Smooth muscle cell (in vitro differentiated cells): ENCODE measurements at regions not wholly inside any gene's neighbourhood (a gene's known extent, or its start where the extent isn't known, plus 50 kb on each side); places are given as distances from the start of the nearest gene placed in this dataset.

Source experiments
- DNase-seq: peaks from one replicate; lab custom pipeline; 2025; ENCODE audit not compliant: unreplicated experiment; lab: John Stamatoyannopoulos, UW
- H2AFZ ChIP-seq: fragments of 200-600 bp; sonication (generic); 2 replicates; pipeline ENCODE4 v1.6.0; 2016; ENCODE audit warnings: antibody characterized with exemption, low read depth, mild to moderate bottlenecking
- H3F3A ChIP-seq: fragments of 200-600 bp; sonication (generic); 2 replicates; pipeline ENCODE4 v1.6.0; 2017; ENCODE audit warnings: antibody characterized with exemption, low read depth
- H3K27ac ChIP-seq: fragments of 200-600 bp; sonication (generic); 2 replicates; pipeline ENCODE4 v1.5.1; 2016; ENCODE audit warnings: low read depth, mild to moderate bottlenecking
- H3K27me3 ChIP-seq: fragments of 200-600 bp; sonication (generic); 2 replicates; pipeline ENCODE4 v1.6.1; 2016; ENCODE audit warnings: low read depth, mild to moderate bottlenecking
- H3K36me3 ChIP-seq: fragments of 200-600 bp; sonication (generic); 2 replicates; pipeline ENCODE4 v1.5.1; 2016; ENCODE audit warnings: low read depth
- H3K4me1 ChIP-seq: fragments of 200-600 bp; sonication (generic); 2 replicates; pipeline ENCODE4 v1.5.1; 2016; ENCODE audit warnings: low read depth
- H3K4me2 ChIP-seq: fragments of 200-600 bp; sonication (generic); 2 replicates; pipeline ENCODE4 v1.6.0; 2016; ENCODE audit warnings: mild to moderate bottlenecking
- H3K4me3 ChIP-seq: fragments of 200-600 bp; sonication (generic); 2 replicates; pipeline ENCODE4 v1.5.1; 2016; ENCODE audit warnings: mild to moderate bottlenecking
- H3K79me2 ChIP-seq: fragments of 200-600 bp; sonication (generic); 2 replicates; pipeline ENCODE4 v1.6.0; 2016; ENCODE audit warnings: low read depth, mild to moderate bottlenecking
- H3K9ac ChIP-seq: fragments of 200-600 bp; sonication (generic); 2 replicates; pipeline ENCODE4 v1.6.0; 2016; ENCODE audit warnings: low read depth
- H3K9me3 ChIP-seq: fragments of 200-600 bp; sonication (generic); replicated peaks from 2 replicates; pipeline ENCODE4 v1.5.1; 2016; ENCODE audit warnings: low read depth
- H4K20me1 ChIP-seq: fragments of 200-600 bp; sonication (generic); 2 replicates; pipeline ENCODE4 v1.6.0; 2016; ENCODE audit warnings: low read depth
- CTCF ChIP-seq: fragments of 200-600 bp; sonication (generic); IDR thresholded peaks from 2 replicates; pipeline ENCODE4 v1.5.1; 2017; ENCODE audit warnings: borderline replicate concordance, mild to moderate bottlenecking, antibody characterized with exemption; ENCODE audit not compliant: insufficient read depth, poor library complexity, severe bottlenecking
- WGBS: methylation state at CpG from one replicate; pipeline ENCODE4 v1.1.7; 2016; ENCODE audit warnings: low lambda C conversion rate; 5-methylcytosine and 5-hydroxymethylcytosine counted together

GRCh38 chr7:41052736-41053135, 650.2 kb downstream of the INHBA start:
- no peaks in the 10 kb centered on the region for H3K79me2 ChIP-seq
- TF ChIP-seq CTCF: no peak
- peaks cover 2% of the 10 kb centered on the region for H3F3A ChIP-seq
- no peaks in the 10 kb centered on the region for H3K36me3 ChIP-seq
- no peak overlapping the region for H3K9ac ChIP-seq
- no peaks in the 10 kb centered on the region for H3K27me3 ChIP-seq
- H3K4me1 ChIP-seq: no peaks in the 10 kb centered on the region
- no peak overlapping the region for H2AFZ ChIP-seq
- no peak overlapping the region for H3K4me2 ChIP-seq
- no peak for DNase-seq
- H3K9me3 ChIP-seq: no peaks in the 10 kb centered on the region
- WGBS: 70% methylated on average over 6 of the region's 6 CpGs
- no peak overlapping the region for H3K4me3 ChIP-seq
- no peaks in the 10 kb centered on the region for H4K20me1 ChIP-seq
- H3K27ac ChIP-seq: no peak overlapping the region

GRCh38 chr7:41052201-41052600, 650.7 kb downstream of the INHBA start:
- WGBS: 90% methylated on average over 3 of the region's 3 CpGs
- Histone ChIP-seq H3K27ac (no peak overlapping the region), H2AFZ (no peak overlapping the region)

GRCh38 chr7:41051535-41051934, 651.4 kb downstream of the INHBA start:
- no peak for TF ChIP-seq CTCF
- no peak for DNase-seq
- no peaks in the 10 kb centered on the region for H3K27me3 ChIP-seq
- no peak overlapping the region for H3K4me2 ChIP-seq
- H2AFZ ChIP-seq: no peak overlapping the region
- no peaks in the 10 kb centered on the region for H4K20me1 ChIP-seq
- H3K4me1 ChIP-seq: peaks cover 7% of the 10 kb centered on the region
- H3F3A ChIP-seq: peaks cover 11% of the 10 kb centered on the region
- WGBS: 89% methylated on average over 10 of the region's 10 CpGs
- H3K27ac ChIP-seq: no peak overlapping the region
- H3K9ac ChIP-seq: no peak overlapping the region
- H3K9me3 ChIP-seq: no peaks in the 10 kb centered on the region
- no peaks in the 10 kb centered on the region for H3K79me2 ChIP-seq
- H3K4me3 ChIP-seq: no peak overlapping the region
- H3K36me3 ChIP-seq: no peaks in the 10 kb centered on the region

More at GRCh38 chr7:41052201-41052600, 650.7 kb downstream of the INHBA start:
- H3K79me2 ChIP-seq: no peaks in the 10 kb centered on the region
- no peaks in the 10 kb centered on the region for H3K9me3 ChIP-seq
- DNase-seq: no peak
- H3K36me3 ChIP-seq: no peaks in the 10 kb centered on the region
- no peak overlapping the region for H3K4me3 ChIP-seq
- no peaks in the 10 kb centered on the region for H4K20me1 ChIP-seq
- H3K9ac ChIP-seq: no peak overlapping the region
- no peak for TF ChIP-seq CTCF
- H3K27me3 ChIP-seq: no peaks in the 10 kb centered on the region
- peaks cover 5% of the 10 kb centered on the region for H3F3A ChIP-seq
- H3K4me1 ChIP-seq: peaks cover 5% of the 10 kb centered on the region
- no peak overlapping the region for H3K4me2 ChIP-seq

GRCh38 chr7:41051062-41051461, 651.8 kb downstream of the INHBA start:
- 87% methylated on average over 6 of the region's 6 CpGs for WGBS
- H3K27me3 ChIP-seq: no peaks in the 10 kb centered on the region
- no peaks in the 10 kb centered on the region for H3K36me3 ChIP-seq
- no peak for DNase-seq
- peaks cover 14% of the 10 kb centered on the region for H3F3A ChIP-seq
- H3K27ac ChIP-seq: no peak overlapping the region
- H3K9ac ChIP-seq: no peak overlapping the region
- no peak overlapping the region for H2AFZ ChIP-seq
- no peak overlapping the region for H3K4me2 ChIP-seq
- H3K4me1 ChIP-seq: peaks cover 7% of the 10 kb centered on the region
- no peak overlapping the region for H3K4me3 ChIP-seq
- H4K20me1 ChIP-seq: no peaks in the 10 kb centered on the region
- H3K79me2 ChIP-seq: no peaks in the 10 kb centered on the region
- H3K9me3 ChIP-seq: no peaks in the 10 kb centered on the region
- no peak for TF ChIP-seq CTCF
